AG09309 (cell line): ENCODE measurements at regions not wholly inside any gene's neighbourhood (a gene's known extent, or its start where the extent isn't known, plus 50 kb on each side); places are given as distances from the start of the nearest gene placed in this dataset.

Experiments
- DNase-seq: peaks from one replicate; pipeline ENCODE4 v3.0.0-alpha.2; 2010; ENCODE audit warnings: low read depth
- H3K4me3 ChIP-seq: 2 replicates; pipeline ENCODE4 v1.5.1; 2011; ENCODE audit warnings: mild to moderate bottlenecking, low read depth, low read length, moderate library complexity; ENCODE audit not compliant: control insufficient read depth
- TF ChIP-seq, protein P1 (sequence below): IDR thresholded peaks from 2 replicates; pipeline ENCODE4 v1.5.1; 2011; ENCODE audit warnings: mild to moderate bottlenecking, low read depth, low read length, inconsistent platforms; ENCODE audit not compliant: insufficient read depth, control insufficient read depth; ENCODE audit errors: missing control alignments

DNA sequence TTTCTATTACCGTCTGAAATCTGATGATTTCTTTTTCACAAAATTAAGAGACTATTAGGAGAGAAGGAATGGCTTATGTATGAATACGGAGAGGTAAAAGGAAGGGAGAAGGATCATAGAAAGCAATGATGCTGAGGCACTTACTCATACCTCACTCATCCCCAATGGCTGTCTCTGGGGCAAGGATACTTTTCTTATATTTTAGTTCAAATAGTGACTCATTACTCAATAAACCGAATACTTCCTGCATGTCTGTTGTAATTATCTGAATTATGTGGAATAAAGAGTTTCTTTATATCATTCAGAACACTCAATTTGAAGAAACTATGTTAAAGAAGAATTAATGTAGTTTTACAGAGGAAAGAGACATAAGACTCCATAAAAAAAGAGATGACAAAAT, 284.5 kb upstream of the NUDT12 start:
- H3K4me3 ChIP-seq: no peak overlapping the region
- no peak for DNase-seq
- TF ChIP-seq, protein P1, sequence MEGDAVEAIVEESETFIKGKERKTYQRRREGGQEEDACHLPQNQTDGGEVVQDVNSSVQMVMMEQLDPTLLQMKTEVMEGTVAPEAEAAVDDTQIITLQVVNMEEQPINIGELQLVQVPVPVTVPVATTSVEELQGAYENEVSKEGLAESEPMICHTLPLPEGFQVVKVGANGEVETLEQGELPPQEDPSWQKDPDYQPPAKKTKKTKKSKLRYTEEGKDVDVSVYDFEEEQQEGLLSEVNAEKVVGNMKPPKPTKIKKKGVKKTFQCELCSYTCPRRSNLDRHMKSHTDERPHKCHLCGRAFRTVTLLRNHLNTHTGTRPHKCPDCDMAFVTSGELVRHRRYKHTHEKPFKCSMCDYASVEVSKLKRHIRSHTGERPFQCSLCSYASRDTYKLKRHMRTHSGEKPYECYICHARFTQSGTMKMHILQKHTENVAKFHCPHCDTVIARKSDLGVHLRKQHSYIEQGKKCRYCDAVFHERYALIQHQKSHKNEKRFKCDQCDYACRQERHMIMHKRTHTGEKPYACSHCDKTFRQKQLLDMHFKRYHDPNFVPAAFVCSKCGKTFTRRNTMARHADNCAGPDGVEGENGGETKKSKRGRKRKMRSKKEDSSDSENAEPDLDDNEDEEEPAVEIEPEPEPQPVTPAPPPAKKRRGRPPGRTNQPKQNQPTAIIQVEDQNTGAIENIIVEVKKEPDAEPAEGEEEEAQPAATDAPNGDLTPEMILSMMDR: no peak

- DNase-seq: no peak
- TF ChIP-seq, protein P1: no peak
- no peak overlapping the region for H3K4me3 ChIP-seq
These were observed 280.3 kb upstream of the NUDT12 start for GRCh38 chr5:103842936-103843335.

DNA sequence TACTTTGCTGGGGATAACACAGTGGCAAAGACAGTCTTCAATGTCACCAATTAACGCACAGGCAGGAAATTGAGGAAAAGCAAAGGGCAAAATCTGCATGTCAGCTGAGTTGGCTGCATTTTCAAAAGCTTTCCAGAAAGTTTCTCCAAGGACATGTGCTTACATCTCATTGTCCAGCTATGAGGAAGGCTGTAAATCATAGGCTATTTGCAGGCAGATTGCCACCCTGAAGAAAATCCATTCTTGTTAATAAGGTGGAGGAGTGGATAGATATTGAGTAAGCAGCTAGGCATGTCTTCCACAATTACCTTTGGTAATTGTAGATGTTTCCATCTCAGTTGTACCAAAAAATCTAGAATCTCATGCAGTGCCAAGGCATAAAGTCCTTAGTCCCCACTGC, 278.0 kb upstream of the NUDT12 start:
- DNase-seq: no peak
- TF ChIP-seq, protein P1: no peak
- no peak overlapping the region for H3K4me3 ChIP-seq

DNA sequence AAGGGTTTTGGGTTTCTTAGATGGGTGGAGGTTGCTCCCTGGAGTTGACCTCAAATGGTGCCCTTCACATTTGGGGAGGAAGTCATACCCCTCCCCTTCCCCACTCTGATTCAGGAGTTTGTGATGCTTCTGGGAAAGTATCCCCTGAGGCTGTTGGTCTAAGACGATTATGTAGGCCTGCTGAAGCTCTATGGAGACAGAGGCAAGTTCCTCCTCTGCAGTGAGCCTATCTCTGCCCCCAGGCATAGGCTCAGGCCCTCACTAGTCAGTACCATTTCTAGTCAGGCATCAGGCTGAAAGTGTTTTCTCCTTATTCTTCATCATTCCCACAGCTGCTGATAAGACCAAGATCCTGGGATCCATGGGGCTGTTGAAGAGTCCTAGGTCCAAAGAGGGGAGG, 271.6 kb upstream of the NUDT12 start:
- no peak overlapping the region for H3K4me3 ChIP-seq
- TF ChIP-seq, protein P1: no peak

DNA sequence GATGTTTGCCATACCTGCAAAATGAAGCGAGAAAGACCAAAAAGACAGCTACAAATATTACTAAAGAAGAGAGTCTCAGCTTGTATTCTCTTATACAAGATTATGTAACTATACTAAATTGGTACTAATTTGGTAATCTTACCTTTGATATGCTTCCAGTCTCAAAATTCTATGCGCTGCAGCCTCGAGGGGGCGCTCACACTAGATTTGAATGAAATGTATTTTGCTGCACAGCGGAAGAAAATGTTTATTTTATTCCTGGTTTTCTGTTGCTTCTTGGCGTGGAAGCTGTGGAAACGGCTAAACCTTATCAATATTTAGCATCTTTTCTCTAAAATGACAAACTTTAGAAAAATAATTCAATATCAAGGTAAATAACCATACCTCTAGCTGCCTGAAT, 267.0 kb upstream of the NUDT12 start:
- DNase-seq: no peak
- TF ChIP-seq, protein P1: peak; percentile 20
- H3K4me3 ChIP-seq: no peak overlapping the region

More for the DNA sequence above, 271.6 kb upstream of the NUDT12 start:
- DNase-seq: no peak

DNA sequence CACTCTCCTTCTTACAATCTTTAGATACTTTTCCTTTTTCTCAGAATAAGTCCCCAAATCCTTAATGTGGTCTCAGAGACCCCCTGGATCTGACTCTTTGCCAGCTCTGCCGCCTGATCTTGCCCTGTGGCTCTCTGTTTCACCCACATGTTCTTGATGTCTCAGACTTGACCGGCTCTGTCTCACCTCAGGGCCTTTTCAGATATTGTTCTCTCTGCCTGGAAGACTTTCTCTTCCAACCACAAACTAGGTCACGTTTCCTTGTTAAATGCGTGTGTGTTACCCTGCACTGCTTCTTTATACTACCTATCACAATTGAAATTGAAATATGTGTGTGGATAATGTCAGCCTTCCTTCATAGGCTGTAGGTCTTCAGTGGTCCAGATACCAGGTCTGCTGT, 265.4 kb upstream of the NUDT12 start:
- TF ChIP-seq, protein P1: no peak
- no peak overlapping the region for H3K4me3 ChIP-seq
- no peak for DNase-seq

- TF ChIP-seq, protein P1: no peak
- no peak for DNase-seq
These were observed 258.8 kb upstream of the NUDT12 start for GRCh38 chr5:103821361-103821760.

More at GRCh38 chr5:103821361-103821760, 258.8 kb upstream of the NUDT12 start:
- H3K4me3 ChIP-seq: no peak overlapping the region
